AG10803 (cell line): ENCODE measurements at regions not wholly inside any gene's neighbourhood (a gene's known extent, or its start where the extent isn't known, plus 50 kb on each side); places are given as distances from the start of the nearest gene placed in this dataset.
A peak's percentile ranks its signal among the peaks of the same experiment; 100 is the strongest.

Experiments
- DNase-seq: peaks from one replicate; pipeline ENCODE4 v3.0.0; 2010; ENCODE audit warnings: low read depth
- H3K4me3 ChIP-seq: 2 replicates; pipeline ENCODE4 v1.5.1; 2011; ENCODE audit warnings: mild to moderate bottlenecking, low read length, control low read depth
- TF ChIP-seq, protein P1 (sequence below): conservative IDR thresholded peaks from 2 replicates; pipeline ENCODE4 v1.5.1; 2011; ENCODE audit warnings: mild to moderate bottlenecking, low read length, control low read depth, inconsistent platforms

GRCh38 chr7:362402-363096 lies 72.6 kb downstream of the FOXL3 start:
- TF ChIP-seq, protein P1, sequence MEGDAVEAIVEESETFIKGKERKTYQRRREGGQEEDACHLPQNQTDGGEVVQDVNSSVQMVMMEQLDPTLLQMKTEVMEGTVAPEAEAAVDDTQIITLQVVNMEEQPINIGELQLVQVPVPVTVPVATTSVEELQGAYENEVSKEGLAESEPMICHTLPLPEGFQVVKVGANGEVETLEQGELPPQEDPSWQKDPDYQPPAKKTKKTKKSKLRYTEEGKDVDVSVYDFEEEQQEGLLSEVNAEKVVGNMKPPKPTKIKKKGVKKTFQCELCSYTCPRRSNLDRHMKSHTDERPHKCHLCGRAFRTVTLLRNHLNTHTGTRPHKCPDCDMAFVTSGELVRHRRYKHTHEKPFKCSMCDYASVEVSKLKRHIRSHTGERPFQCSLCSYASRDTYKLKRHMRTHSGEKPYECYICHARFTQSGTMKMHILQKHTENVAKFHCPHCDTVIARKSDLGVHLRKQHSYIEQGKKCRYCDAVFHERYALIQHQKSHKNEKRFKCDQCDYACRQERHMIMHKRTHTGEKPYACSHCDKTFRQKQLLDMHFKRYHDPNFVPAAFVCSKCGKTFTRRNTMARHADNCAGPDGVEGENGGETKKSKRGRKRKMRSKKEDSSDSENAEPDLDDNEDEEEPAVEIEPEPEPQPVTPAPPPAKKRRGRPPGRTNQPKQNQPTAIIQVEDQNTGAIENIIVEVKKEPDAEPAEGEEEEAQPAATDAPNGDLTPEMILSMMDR: no peak
- H3K4me3 ChIP-seq: peak overlapping the region; percentile 41
- peak; percentile 13 for DNase-seq

GRCh38 chr7:363626-364025 lies 73.7 kb downstream of the FOXL3 start:
- DNase-seq: no peak
- TF ChIP-seq, protein P1: no peak
- H3K4me3 ChIP-seq: no peak overlapping the region

- TF ChIP-seq, protein P1: no peak
- H3K4me3 ChIP-seq: no peak overlapping the region
- DNase-seq: no peak
These were observed 74.6 kb downstream of the FOXL3 start for GRCh38 chr7:364536-364935.

DNA sequence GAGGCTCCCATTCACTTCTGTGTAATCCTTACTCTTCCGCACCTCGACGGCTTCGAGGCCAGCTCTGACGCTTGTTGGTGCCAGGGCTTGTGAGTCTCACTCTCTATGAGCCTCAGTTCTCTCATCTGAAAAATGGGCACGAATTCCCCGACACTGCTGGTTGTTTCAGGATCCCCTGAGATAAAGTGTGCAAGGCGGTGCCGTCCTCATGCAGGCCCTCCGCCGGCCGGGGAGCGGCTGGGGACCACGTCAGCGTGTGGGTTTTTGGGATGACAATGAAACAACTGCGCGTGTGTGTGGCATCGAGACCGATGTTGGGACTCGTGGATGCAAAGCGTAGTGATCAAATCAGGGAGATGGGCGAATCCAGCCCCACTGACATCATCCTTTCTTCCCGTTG lies 75.6 kb downstream of the FOXL3 start:
- H3K4me3 ChIP-seq: no peak overlapping the region
- TF ChIP-seq, protein P1: no peak
- DNase-seq: no peak

DNA sequence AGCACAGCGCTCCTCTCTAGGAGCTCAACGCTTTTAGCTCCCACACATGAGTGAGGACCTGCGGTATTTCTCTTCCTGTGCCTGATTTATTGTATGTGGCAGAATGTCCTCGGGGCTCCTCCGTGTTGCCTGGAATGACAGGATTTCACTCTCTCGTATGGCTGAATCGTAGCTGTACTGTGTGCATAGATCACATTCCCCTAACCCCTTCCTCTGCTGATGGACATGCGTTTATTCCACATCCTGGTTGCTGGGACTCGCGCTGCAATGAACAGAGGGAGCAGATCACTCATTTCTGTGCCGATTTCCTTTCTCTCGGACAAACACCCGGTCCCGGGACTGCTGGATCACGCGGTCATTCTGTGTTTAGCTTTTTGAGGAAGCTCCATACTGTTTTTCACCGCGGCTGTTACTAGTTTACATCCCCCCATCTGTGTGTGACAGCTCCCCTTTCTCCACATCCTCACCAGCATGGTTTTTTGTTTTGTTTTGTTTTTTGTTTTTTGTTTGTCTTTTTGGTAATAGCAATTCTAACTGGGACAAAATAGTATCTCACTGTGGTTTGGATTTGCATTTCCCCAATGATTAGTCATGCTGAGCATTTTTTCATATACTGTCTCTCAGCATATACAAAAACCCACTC lies 76.3 kb downstream of the FOXL3 start:
- DNase-seq: no peak
- H3K4me3 ChIP-seq: no peak overlapping the region
- TF ChIP-seq, protein P1: no peak

GRCh38 chr7:367351-367901 lies 77.5 kb downstream of the FOXL3 start:
- no peak for DNase-seq
- H3K4me3 ChIP-seq: no peak overlapping the region
- TF ChIP-seq, protein P1: no peak
